Lung (tissue), 11 donors: ENCODE measurements at regions not wholly inside any gene's neighbourhood (a gene's known extent, or its start where the extent isn't known, plus 50 kb on each side); places are given as distances from the start of the nearest gene placed in this dataset.

Source experiments
- ATAC-seq: fragments of 200-7000 bp; cut with Tn5 transposase; one replicate; pipeline ENCODE4 v1.9.1; 2020; ENCODE audit warnings: moderate number of reproducible peaks; ENCODE audit not compliant: insufficient read depth, low FRiP score
- DNase-seq, 3 donors: peaks; one replicate each; pipeline ENCODE4 v3.0.0-alpha.2; 2013 to 2017
- H3K27ac ChIP-seq, 2 donors: one replicate each; pipeline ENCODE4 v1.5.1; 2013; ENCODE audit warnings: mild to moderate bottlenecking in 2 of 2, moderate library complexity in 2 of 2, control low read depth in 1 of 2, inconsistent platforms in 1 of 2, low read depth in 1 of 2, low read length in 1 of 2
- H3K27me3 ChIP-seq, 3 donors: one replicate each; pipeline ENCODE4 v1.5.1; 2013; ENCODE audit warnings: low read length in 2 of 3; ENCODE audit not compliant: control insufficient read depth in 3 of 3, insufficient read depth in 3 of 3
- H3K36me3 ChIP-seq, 4 donors: one replicate each; pipeline ENCODE4 v1.5.1; 2013; ENCODE audit warnings: low read length in 4 of 4, mild to moderate bottlenecking in 1 of 4, moderate library complexity in 1 of 4; ENCODE audit not compliant: control insufficient read depth in 4 of 4, insufficient read depth in 4 of 4
- H3K4me1 ChIP-seq, 5 donors: one replicate each; pipeline ENCODE4 v1.5.1; 2013; ENCODE audit warnings: low read length in 5 of 5, mild to moderate bottlenecking in 2 of 5, moderate library complexity in 1 of 5; ENCODE audit not compliant: control insufficient read depth in 5 of 5, insufficient read depth in 5 of 5
- H3K4me3 ChIP-seq: one replicate; pipeline ENCODE4 v1.5.1; 2013; ENCODE audit warnings: mild to moderate bottlenecking, control low read depth, moderate library complexity
- H3K9ac ChIP-seq, 2 donors: one replicate each; pipeline ENCODE4 v1.5.1; 2013; ENCODE audit warnings: low read length in 2 of 2, control low read depth in 1 of 2; ENCODE audit not compliant: insufficient read depth in 1 of 2
- H3K9me3 ChIP-seq, 4 donors: one replicate each; pipeline ENCODE4 v1.5.1; 2013; ENCODE audit warnings: low read length in 3 of 4, mild to moderate bottlenecking in 1 of 4, moderate library complexity in 1 of 4; ENCODE audit not compliant: control insufficient read depth in 4 of 4, insufficient read depth in 3 of 4
- CTCF ChIP-seq: IDR thresholded peaks from 2 replicates; pipeline ENCODE4 v1.5.1; 2012; ENCODE audit warnings: mild to moderate bottlenecking; ENCODE audit errors: control extremely low read depth, extremely low read depth
- WGBS, 2 donors: extraction: QIAGEN DNeasy Blood & Tissue Kit; methylation state at CpG; one replicate each; pipeline ENCODE4 v1.1.7; 2013; 5-methylcytosine and 5-hydroxymethylcytosine counted together
- donor health status: control.
- donor health status: control.
- donor health status: Bipolar disorder and iron deficiency.
- donor health status: healthy.
- donor health status: DM: yes; HTN: yes; CAD: no.

- WGBS, 2 donors, result 77 to 84% methylated on average over 14 of the region's 14 CpGs
- TF ChIP-seq CTCF, result no peak
- H3K4me1 ChIP-seq, result peaks cover 0 to under 1% (median 0%) of the 10 kb centered on the region in 5 donors
- H3K36me3 ChIP-seq, result no peaks in the 10 kb centered on the region
- ATAC-seq (no peak), DNase-seq (no peak)
- H3K9me3 ChIP-seq, result no peaks in the 10 kb centered on the region
- no peak overlapping the region for H3K4me3 ChIP-seq
- no peak overlapping the region for H3K9ac ChIP-seq
- H3K27me3 ChIP-seq, result no peaks in the 10 kb centered on the region
- H3K27ac ChIP-seq, result no peak overlapping the region
These were observed 108.1 kb upstream of the TPM1 start for GRCh38 chr15:62934236-62934971.

GRCh38 chr15:62935300-62936081 lies 107.1 kb upstream of the TPM1 start:
- H3K36me3 ChIP-seq, result no peaks in the 10 kb centered on the region
- H3K4me3 ChIP-seq, result no peak overlapping the region
- DNase-seq, result no peak
- H3K27me3 ChIP-seq, result no peaks in the 10 kb centered on the region
- H3K9ac ChIP-seq, result no peak overlapping the region
- TF ChIP-seq CTCF, result no peak
- H3K4me1 ChIP-seq, result peaks cover 0 to 8% (median 5%) of the 10 kb centered on the region in 5 donors
- H3K27ac ChIP-seq, result no peak overlapping the region
- ATAC-seq, result no peak
- 68 to 71% methylated on average over 12 of the region's 12 CpGs for WGBS, 2 donors
- H3K9me3 ChIP-seq, result no peaks in the 10 kb centered on the region

- no peaks in the 10 kb centered on the region for H3K9me3 ChIP-seq
- no peaks in the 10 kb centered on the region for H3K27me3 ChIP-seq
- H3K36me3 ChIP-seq, result no peaks in the 10 kb centered on the region
- no peak for ATAC-seq
- DNase-seq, result no peak
- H3K9ac ChIP-seq, result no peak overlapping the region
- H3K4me1 ChIP-seq, result peaks cover 0 to 14% (median 5%) of the 10 kb centered on the region in 5 donors
- no peak overlapping the region for H3K27ac ChIP-seq
- H3K4me3 ChIP-seq, result no peak overlapping the region
- 79% methylated on average over 3 of the region's 3 CpGs for WGBS, 2 donors
- no peak for TF ChIP-seq CTCF
These were observed 103.7 kb upstream of the TPM1 start for GRCh38 chr15:62938825-62939224.
